ENCODE measurements at regions not wholly inside any gene's neighbourhood (a gene's known extent, or its start where the extent isn't known, plus 50 kb on each side); places are given as distances from the start of the nearest gene placed in this dataset.

- TF ChIP-seq CTCF (IDR thresholded peaks at IDR 0.05) (no peak), POLR2A (IDR thresholded peaks at IDR 0.05) (no peak)
These were observed 461.4 kb downstream of the ZNF608 start for GRCh38 chr5:124285071-124285470.

Data from thyroid gland (tissue), 4 donors.